H1 (cell line): ENCODE measurements at regions not wholly inside any gene's neighbourhood (a gene's known extent, or its start where the extent isn't known, plus 50 kb on each side); places are given as distances from the start of the nearest gene placed in this dataset.

Experiments
- ATF2 ChIP-seq: IDR thresholded peaks from 2 replicates; pipeline ENCODE4 v1.6.1; 2012; ENCODE audit warnings: low read length, inconsistent platforms
- CEBPB ChIP-seq: IDR thresholded peaks from 2 replicates; pipeline ENCODE4 v1.6.1; 2012; ENCODE audit warnings: low read depth, low read length
- EP300 ChIP-seq, 2 experiments: IDR thresholded peaks; 1 replicate in 1 of 2; 2 replicates in 1 of 2; pipeline ENCODE4 v1.6.1; 2011 to 2012; ENCODE audit warnings: low read depth in 2 of 2, low read length in 2 of 2, mild to moderate bottlenecking in 2 of 2, borderline replicate concordance in 1 of 2, inconsistent platforms in 1 of 2, moderate library complexity in 1 of 2
- GABPA ChIP-seq: IDR thresholded peaks from 2 replicates; pipeline ENCODE4 v1.6.1; 2011; ENCODE audit warnings: mild to moderate bottlenecking, low read length, moderate library complexity, borderline replicate concordance; ENCODE audit not compliant: insufficient read depth
- PHF8 ChIP-seq: fragments of 200-600 bp; sonication (generic); conservative IDR thresholded peaks from 2 replicates; pipeline ENCODE4 v1.7.1; 2012; ENCODE audit warnings: low read depth, mild to moderate bottlenecking, inconsistent platforms, low read length, moderate library complexity
- POLR2AphosphoS5 ChIP-seq: IDR thresholded peaks from 2 replicates; pipeline ENCODE4 v1.6.1; 2011; ENCODE audit warnings: low read depth, low read length
- SRF ChIP-seq: IDR thresholded peaks from 2 replicates; pipeline ENCODE4 v1.6.1; 2011; ENCODE audit warnings: mild to moderate bottlenecking, low read depth, low read length, moderate library complexity
- TAF1 ChIP-seq: IDR thresholded peaks from 2 replicates; pipeline ENCODE4 v1.6.1; 2011; ENCODE audit warnings: mild to moderate bottlenecking, low read depth, low read length

DNA sequence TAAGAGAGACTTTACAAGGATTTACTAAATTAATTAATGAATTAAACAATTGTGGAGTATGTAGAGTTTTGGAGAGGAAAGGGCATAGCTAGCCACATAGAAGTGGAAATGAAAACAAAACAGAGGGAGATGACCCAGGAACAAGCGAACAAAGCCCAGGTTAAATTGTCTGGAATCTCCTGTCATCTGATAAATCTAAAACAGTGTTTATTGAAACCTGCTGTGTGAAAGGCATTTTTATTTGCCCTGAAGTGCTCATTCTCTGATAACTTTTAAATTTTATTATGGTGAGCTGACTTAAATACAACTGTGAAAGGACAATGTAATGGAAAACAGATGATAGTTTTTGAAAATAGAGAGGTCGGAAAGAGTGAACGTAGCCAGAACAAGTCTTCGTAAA is 682.8 kb upstream of the KIRREL3 start (continued):
- no peak for TF ChIP-seq ATF2
- no peak for TF ChIP-seq CEBPB
- no peak for TF ChIP-seq PHF8
- no peak for TF ChIP-seq EP300 (IDR thresholded peaks at IDR 0.05; ENCODE audit: borderline replicate concordance in 1 of 2, low read depth in 2 of 2, low read length in 2 of 2)
- no peak for TF ChIP-seq GABPA
- TF ChIP-seq POLR2AphosphoS5: no peak
- TF ChIP-seq SRF: no peak
- TF ChIP-seq TAF1: no peak
